HL-60 (cell line): ENCODE measurements at regions not wholly inside any gene's neighbourhood (a gene's known extent, or its start where the extent isn't known, plus 50 kb on each side); places are given as distances from the start of the nearest gene placed in this dataset.
A peak's percentile ranks its signal among the peaks of the same experiment; 100 is the strongest.

Source experiments
- DNase-seq, 2 experiments: peaks; one replicate each; pipeline ENCODE4 v3.0.0-alpha.2; 2010 to 2020; ENCODE audit warnings: low read depth in 1 of 2, low spot score in 1 of 2
- H3K27ac ChIP-seq: fragments of 250-450 bp; sonication (Bioruptor Pico); replicated peaks from 2 replicates; pipeline ENCODE4 v1.5.1; 2020; ENCODE audit warnings: mild to moderate bottlenecking, moderate library complexity
- H3K27me3 ChIP-seq: fragments of 250-450 bp; sonication (Bioruptor Pico); 2 replicates; pipeline ENCODE4 v1.5.1; 2021; ENCODE audit warnings: mild to moderate bottlenecking, moderate library complexity; ENCODE audit not compliant: insufficient read depth, poor library complexity, severe bottlenecking
- H3K4me3 ChIP-seq: replicated peaks from 2 replicates; pipeline ENCODE4 v1.5.1; 2011; ENCODE audit warnings: mild to moderate bottlenecking, control low read depth, low read length; ENCODE audit not compliant: insufficient read depth
- GABPA ChIP-seq: IDR thresholded peaks from 2 replicates; pipeline ENCODE4 v1.6.1; 2012; ENCODE audit warnings: low read depth
- POLR2AphosphoS5 ChIP-seq: IDR thresholded peaks from 2 replicates; pipeline ENCODE4 v1.6.1; 2012; ENCODE audit warnings: low read depth
- SPI1 ChIP-seq: IDR thresholded peaks from 2 replicates; pipeline ENCODE4 v1.6.1; 2012; ENCODE audit warnings: low read depth, mild to moderate bottlenecking, borderline replicate concordance
- TF ChIP-seq, protein P1 (sequence below): IDR thresholded peaks from one replicate; pipeline ENCODE4 v1.5.1; 2011; ENCODE audit warnings: low read length, control low read depth, inconsistent platforms; ENCODE audit not compliant: insufficient read depth
- TF ChIP-seq, protein P2 (sequence below): IDR thresholded peaks from 2 replicates; pipeline ENCODE4 v1.6.1; 2012; ENCODE audit warnings: low read depth; ENCODE audit not compliant: insufficient replicate concordance

DNA sequence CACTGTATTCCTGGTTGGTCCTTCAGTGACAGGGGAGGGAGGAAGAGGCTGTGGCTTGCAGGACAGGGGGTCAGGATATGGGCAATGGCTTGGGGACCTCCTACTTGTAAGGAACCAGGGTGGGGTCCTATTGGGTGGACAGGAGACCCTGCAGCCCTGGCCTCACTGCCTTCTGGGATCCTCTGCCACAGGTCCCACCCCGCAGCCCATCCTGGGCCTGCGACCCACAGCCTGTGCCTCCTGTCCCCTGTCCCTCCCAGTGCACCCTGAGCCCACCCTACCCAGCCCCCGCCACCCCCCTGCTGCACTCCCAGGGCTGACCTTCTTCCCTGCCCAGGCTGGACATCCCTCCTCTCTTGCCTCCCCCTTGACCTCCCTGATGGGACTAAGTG, 58.7 kb upstream of the MYL10 start:
- no peak overlapping the region for H3K4me3 ChIP-seq
- no peaks in the 10 kb centered on the region for H3K27me3 ChIP-seq
- DNase-seq: no peak
- peak overlapping the region; percentile 63; the same call in 1 of the 2 replicates for H3K27ac ChIP-seq
- TF ChIP-seq, protein P1, sequence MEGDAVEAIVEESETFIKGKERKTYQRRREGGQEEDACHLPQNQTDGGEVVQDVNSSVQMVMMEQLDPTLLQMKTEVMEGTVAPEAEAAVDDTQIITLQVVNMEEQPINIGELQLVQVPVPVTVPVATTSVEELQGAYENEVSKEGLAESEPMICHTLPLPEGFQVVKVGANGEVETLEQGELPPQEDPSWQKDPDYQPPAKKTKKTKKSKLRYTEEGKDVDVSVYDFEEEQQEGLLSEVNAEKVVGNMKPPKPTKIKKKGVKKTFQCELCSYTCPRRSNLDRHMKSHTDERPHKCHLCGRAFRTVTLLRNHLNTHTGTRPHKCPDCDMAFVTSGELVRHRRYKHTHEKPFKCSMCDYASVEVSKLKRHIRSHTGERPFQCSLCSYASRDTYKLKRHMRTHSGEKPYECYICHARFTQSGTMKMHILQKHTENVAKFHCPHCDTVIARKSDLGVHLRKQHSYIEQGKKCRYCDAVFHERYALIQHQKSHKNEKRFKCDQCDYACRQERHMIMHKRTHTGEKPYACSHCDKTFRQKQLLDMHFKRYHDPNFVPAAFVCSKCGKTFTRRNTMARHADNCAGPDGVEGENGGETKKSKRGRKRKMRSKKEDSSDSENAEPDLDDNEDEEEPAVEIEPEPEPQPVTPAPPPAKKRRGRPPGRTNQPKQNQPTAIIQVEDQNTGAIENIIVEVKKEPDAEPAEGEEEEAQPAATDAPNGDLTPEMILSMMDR: no peak
- TF ChIP-seq, protein P2, sequence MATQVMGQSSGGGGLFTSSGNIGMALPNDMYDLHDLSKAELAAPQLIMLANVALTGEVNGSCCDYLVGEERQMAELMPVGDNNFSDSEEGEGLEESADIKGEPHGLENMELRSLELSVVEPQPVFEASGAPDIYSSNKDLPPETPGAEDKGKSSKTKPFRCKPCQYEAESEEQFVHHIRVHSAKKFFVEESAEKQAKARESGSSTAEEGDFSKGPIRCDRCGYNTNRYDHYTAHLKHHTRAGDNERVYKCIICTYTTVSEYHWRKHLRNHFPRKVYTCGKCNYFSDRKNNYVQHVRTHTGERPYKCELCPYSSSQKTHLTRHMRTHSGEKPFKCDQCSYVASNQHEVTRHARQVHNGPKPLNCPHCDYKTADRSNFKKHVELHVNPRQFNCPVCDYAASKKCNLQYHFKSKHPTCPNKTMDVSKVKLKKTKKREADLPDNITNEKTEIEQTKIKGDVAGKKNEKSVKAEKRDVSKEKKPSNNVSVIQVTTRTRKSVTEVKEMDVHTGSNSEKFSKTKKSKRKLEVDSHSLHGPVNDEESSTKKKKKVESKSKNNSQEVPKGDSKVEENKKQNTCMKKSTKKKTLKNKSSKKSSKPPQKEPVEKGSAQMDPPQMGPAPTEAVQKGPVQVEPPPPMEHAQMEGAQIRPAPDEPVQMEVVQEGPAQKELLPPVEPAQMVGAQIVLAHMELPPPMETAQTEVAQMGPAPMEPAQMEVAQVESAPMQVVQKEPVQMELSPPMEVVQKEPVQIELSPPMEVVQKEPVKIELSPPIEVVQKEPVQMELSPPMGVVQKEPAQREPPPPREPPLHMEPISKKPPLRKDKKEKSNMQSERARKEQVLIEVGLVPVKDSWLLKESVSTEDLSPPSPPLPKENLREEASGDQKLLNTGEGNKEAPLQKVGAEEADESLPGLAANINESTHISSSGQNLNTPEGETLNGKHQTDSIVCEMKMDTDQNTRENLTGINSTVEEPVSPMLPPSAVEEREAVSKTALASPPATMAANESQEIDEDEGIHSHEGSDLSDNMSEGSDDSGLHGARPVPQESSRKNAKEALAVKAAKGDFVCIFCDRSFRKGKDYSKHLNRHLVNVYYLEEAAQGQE: no peak
- TF ChIP-seq POLR2AphosphoS5: no peak
- TF ChIP-seq GABPA: no peak
- no peak for TF ChIP-seq SPI1

DNA sequence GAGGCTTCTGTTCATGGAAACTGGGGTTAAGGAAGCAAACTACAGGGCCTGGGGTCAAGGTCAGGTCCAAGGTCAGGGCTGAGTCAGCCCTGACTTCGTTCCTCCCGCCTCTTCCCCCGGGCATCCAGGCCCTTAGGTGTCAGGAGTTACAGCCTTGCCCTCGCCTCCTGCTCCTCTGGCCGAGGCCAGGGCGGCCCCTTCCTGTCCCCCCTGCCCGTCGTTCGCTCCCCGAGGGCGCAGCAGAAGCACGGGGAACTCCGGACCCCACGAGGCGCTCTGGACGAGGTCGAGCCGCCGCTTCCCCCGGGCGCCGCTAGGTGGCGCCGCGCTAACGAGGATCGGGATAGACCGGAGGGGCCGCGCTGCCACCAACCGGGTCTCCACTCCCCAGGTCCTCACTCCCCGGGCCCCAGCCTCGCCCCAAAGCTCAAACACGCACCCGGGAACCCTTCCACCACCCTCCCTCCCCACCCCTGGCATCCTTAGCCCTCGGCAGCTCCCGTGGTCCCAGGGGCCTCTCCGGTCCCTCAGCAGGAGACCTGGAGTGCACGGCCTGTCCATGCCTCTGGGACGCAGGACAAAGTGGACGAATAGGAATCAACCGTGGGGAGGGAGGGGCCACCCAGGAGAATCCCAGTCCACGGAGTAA, 59.2 kb upstream of the MYL10 start:
- TF ChIP-seq POLR2AphosphoS5 (no peak), SPI1 (peak; percentile 18; the same call in 1 of the 2 replicates)
- TF ChIP-seq, protein P1: peak; percentile 73
- Histone ChIP-seq H3K27me3 (no peaks in the 10 kb centered on the region), H3K4me3 (peak overlapping the region; percentile 29), H3K27ac (peak overlapping the region; percentile 63)
- peak; percentile 55 to 72 for DNase-seq

DNA sequence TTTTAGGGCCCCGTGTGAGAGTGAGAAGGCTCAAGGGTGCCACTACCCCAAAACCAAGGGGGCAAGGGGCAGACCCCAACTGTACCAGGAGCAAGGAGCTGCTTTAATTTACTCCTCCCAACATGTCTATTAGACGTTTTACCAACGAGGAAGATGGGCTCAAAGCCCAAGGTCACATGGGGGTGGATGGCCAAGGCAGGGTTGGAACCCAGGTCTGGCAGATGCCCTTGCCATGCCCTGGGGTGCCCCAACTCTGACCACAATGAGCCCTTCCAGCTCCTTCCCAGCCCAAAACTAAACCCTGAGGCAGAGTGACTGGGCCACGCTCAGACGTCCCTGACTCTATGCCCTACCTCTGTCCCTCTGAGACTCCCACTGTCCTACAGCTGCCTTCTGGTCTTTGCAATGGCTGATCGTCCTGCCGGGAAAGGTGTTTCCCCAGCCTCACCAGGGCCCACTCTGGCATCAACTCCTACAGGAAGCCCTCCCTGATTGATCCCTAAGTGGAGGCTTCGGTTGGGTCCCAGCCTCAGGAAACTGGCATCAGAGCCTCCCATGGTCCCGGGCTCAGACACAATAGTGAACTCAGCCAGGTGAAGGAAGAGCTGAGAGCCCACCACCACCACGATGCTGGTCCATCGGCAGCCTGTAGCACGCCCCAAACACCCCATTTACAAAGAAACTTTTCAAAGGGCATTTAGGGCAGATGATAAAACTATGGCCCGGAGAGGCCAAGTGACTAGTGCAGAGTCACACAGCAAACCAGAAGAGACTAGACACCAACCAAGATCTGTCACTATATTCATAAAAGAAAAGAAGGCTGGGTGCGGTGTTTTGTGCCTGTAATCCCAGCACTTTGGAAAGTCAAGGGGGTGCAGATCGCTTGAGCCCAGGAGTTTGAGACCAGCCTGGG, 60.2 kb upstream of the MYL10 start:
- Histone ChIP-seq H3K4me3 (no peak overlapping the region), H3K27ac (no peak overlapping the region)
- TF ChIP-seq, protein P1: no peak
- no peak for TF ChIP-seq POLR2AphosphoS5
- no peak for TF ChIP-seq SPI1
- TF ChIP-seq GABPA: no peak
- TF ChIP-seq, protein P2: no peak

More for the DNA sequence above, 60.2 kb upstream of the MYL10 start:
- no peaks in the 10 kb centered on the region for H3K27me3 ChIP-seq
- DNase-seq: no peak
